ENCODE measurements at regions not wholly inside any gene's neighbourhood (a gene's known extent, or its start where the extent isn't known, plus 50 kb on each side); places are given as distances from the start of the nearest gene placed in this dataset.

DNA sequence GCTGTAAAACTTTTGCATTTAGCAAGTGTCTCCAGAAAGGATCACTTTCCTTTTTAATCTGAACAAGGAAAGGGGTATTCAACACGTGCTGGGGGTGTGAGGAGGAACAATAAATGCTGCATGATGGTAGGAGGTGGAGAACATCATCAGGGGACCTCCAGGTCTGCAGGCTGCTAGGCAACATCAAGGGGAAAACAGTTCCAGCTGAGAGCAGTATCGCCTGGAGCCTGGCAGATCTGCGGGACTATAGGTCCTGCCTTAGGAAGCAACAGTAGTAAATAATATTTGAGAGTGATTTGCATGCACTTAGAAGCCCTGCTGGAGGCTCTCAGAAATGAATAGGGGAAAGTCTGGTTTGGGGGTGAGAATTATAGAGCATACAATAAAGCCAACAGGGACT lies 175.6 kb downstream of the SUCLG1 start:
- Histone ChIP-seq H3K4me3 (no peak overlapping the region), H3K36me3 (ENCODE audit: low read depth) (no peaks in the 10 kb centered on the region), H4K20me1 (ENCODE audit: insufficient read depth) (no peaks in the 10 kb centered on the region), H3K9ac (no peak overlapping the region), H3K79me2 (ENCODE audit: insufficient read depth) (no peaks in the 10 kb centered on the region), H3K4me1 (ENCODE audit: insufficient read depth) (no peaks in the 10 kb centered on the region), H3K9me3 (ENCODE audit: low read depth) (no peaks in the 10 kb centered on the region), H3K9me2 (ENCODE audit: insufficient read depth) (no peaks in the 10 kb centered on the region), H3K27ac (no peak overlapping the region), H2AFZ (no peak overlapping the region), H3K27me3 (replicated peaks; ENCODE audit: insufficient read depth) (no peaks in the 10 kb centered on the region), H3K4me2 (ENCODE audit: unreplicated experiment) (no peak overlapping the region), H3F3A (ENCODE audit: insufficient read depth) (no peaks in the 10 kb centered on the region)
- in situ Hi-C loops (cut with MboI): no loop called here
- WGBS, 2 experiments (ENCODE audit: low coverage in 1 of 2, low lambda C conversion rate in 2 of 2, missing lambda C conversion rate in 2 of 2): 0 to 2% methylated on average over 3 of the region's 3 CpGs
- TF ChIP-seq EZH2phosphoT487 (IDR thresholded peaks at IDR 0.05; ENCODE audit: insufficient read depth, low read depth) (no peak), EZH2 (IDR thresholded peaks at IDR 0.05; ENCODE audit: insufficient read depth, poor library complexity, severe bottlenecking) (no peak)
- no peak for DNase-seq

GRCh38 chr2:84281510-84281909 lies 177.6 kb downstream of the SUCLG1 start:
- no peaks in the 10 kb centered on the region for H3K79me2 ChIP-seq (ENCODE audit: insufficient read depth)
- H3K4me1 ChIP-seq (ENCODE audit: insufficient read depth): no peaks in the 10 kb centered on the region
- H4K20me1 ChIP-seq (ENCODE audit: insufficient read depth): no peaks in the 10 kb centered on the region
- H3K9ac ChIP-seq: no peak overlapping the region
- H3K27ac ChIP-seq: no peak overlapping the region
- H3K9me3 ChIP-seq (ENCODE audit: low read depth): no peaks in the 10 kb centered on the region
- no peaks in the 10 kb centered on the region for H3K27me3 ChIP-seq (replicated peaks; ENCODE audit: insufficient read depth)
- in situ Hi-C loops (cut with MboI): no loop called here
- no peak overlapping the region for H2AFZ ChIP-seq
- no peak for TF ChIP-seq EZH2 (IDR thresholded peaks at IDR 0.05; ENCODE audit: insufficient read depth, poor library complexity, severe bottlenecking)
- no peak for TF ChIP-seq EZH2phosphoT487 (IDR thresholded peaks at IDR 0.05; ENCODE audit: insufficient read depth, low read depth)
- WGBS, 2 experiments (ENCODE audit: low coverage in 1 of 2, low lambda C conversion rate in 2 of 2, missing lambda C conversion rate in 2 of 2): 43 to 52% methylated on average over 3 of the region's 3 CpGs
- H3K4me3 ChIP-seq: no peak overlapping the region
- no peaks in the 10 kb centered on the region for H3K36me3 ChIP-seq (ENCODE audit: low read depth)
- H3K4me2 ChIP-seq (ENCODE audit: unreplicated experiment): no peak overlapping the region
- no peaks in the 10 kb centered on the region for H3K9me2 ChIP-seq (ENCODE audit: insufficient read depth)
- DNase-seq: no peak
- H3F3A ChIP-seq (ENCODE audit: insufficient read depth): no peaks in the 10 kb centered on the region

DNA sequence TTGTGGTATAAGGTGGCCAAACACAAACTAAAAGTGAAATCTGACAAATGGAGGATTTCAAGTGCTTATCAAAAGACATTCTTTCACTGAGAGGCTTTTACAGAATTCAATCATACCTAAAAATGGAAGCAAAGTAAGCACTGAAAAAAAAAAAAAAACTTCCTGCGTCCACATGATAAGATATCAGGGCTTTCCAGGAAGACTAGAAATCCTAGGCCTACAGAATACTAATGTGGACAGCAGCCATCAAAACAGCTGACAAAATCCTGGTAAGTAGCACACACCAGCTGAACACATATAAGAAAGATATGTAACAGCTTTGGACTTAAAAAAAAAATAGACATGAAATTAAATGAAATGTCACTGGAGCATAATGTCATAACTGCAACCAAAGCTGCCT lies 178.2 kb downstream of the SUCLG1 start:
- Histone ChIP-seq H3K9ac (no peak overlapping the region), H3K4me2 (ENCODE audit: unreplicated experiment) (no peak overlapping the region), H3K4me3 (no peak overlapping the region), H3K27ac (no peak overlapping the region), H3K9me2 (ENCODE audit: insufficient read depth) (no peaks in the 10 kb centered on the region), H3K36me3 (ENCODE audit: low read depth) (no peaks in the 10 kb centered on the region), H4K20me1 (ENCODE audit: insufficient read depth) (no peaks in the 10 kb centered on the region), H3F3A (ENCODE audit: insufficient read depth) (no peaks in the 10 kb centered on the region), H2AFZ (no peak overlapping the region), H3K4me1 (ENCODE audit: insufficient read depth) (no peaks in the 10 kb centered on the region), H3K9me3 (ENCODE audit: low read depth) (no peaks in the 10 kb centered on the region), H3K79me2 (ENCODE audit: insufficient read depth) (no peaks in the 10 kb centered on the region), H3K27me3 (replicated peaks; ENCODE audit: insufficient read depth) (no peaks in the 10 kb centered on the region)
- no peak for DNase-seq
- in situ Hi-C loops (cut with MboI): no loop called here
- WGBS, 2 experiments (ENCODE audit: low coverage in 1 of 2, low lambda C conversion rate in 2 of 2, missing lambda C conversion rate in 2 of 2): 21 to 30% methylated on average over 1 of the region's 1 CpG
- TF ChIP-seq EZH2 (IDR thresholded peaks at IDR 0.05; ENCODE audit: insufficient read depth, poor library complexity, severe bottlenecking) (no peak), EZH2phosphoT487 (IDR thresholded peaks at IDR 0.05; ENCODE audit: insufficient read depth, low read depth) (no peak)

- H3K9me2 ChIP-seq (ENCODE audit: insufficient read depth): no peaks in the 10 kb centered on the region
- H3K4me1 ChIP-seq (ENCODE audit: insufficient read depth): no peaks in the 10 kb centered on the region
- H3K9ac ChIP-seq: no peak overlapping the region
- no peak overlapping the region for H3K27ac ChIP-seq
- H2AFZ ChIP-seq: no peak overlapping the region
- no peak for DNase-seq
- TF ChIP-seq EZH2 (IDR thresholded peaks at IDR 0.05; ENCODE audit: insufficient read depth, poor library complexity, severe bottlenecking) (no peak), EZH2phosphoT487 (IDR thresholded peaks at IDR 0.05; ENCODE audit: insufficient read depth, low read depth) (no peak)
- no peaks in the 10 kb centered on the region for H3K36me3 ChIP-seq (ENCODE audit: low read depth)
- no peaks in the 10 kb centered on the region for H3F3A ChIP-seq (ENCODE audit: insufficient read depth)
- H3K4me3 ChIP-seq: no peak overlapping the region
- H3K9me3 ChIP-seq (ENCODE audit: low read depth): no peaks in the 10 kb centered on the region
- no peaks in the 10 kb centered on the region for H3K27me3 ChIP-seq (replicated peaks; ENCODE audit: insufficient read depth)
- in situ Hi-C loops (cut with MboI): no loop called here
- no peaks in the 10 kb centered on the region for H4K20me1 ChIP-seq (ENCODE audit: insufficient read depth)
- H3K4me2 ChIP-seq (ENCODE audit: unreplicated experiment): no peak overlapping the region
- WGBS, 2 experiments (ENCODE audit: low coverage in 1 of 2, low lambda C conversion rate in 2 of 2, missing lambda C conversion rate in 2 of 2): 13 to 16% methylated on average over 2 of the region's 2 CpGs
- no peaks in the 10 kb centered on the region for H3K79me2 ChIP-seq (ENCODE audit: insufficient read depth)
Measured at GRCh38 chr2:84278386-84278785, 180.7 kb downstream of the SUCLG1 start.

DNA sequence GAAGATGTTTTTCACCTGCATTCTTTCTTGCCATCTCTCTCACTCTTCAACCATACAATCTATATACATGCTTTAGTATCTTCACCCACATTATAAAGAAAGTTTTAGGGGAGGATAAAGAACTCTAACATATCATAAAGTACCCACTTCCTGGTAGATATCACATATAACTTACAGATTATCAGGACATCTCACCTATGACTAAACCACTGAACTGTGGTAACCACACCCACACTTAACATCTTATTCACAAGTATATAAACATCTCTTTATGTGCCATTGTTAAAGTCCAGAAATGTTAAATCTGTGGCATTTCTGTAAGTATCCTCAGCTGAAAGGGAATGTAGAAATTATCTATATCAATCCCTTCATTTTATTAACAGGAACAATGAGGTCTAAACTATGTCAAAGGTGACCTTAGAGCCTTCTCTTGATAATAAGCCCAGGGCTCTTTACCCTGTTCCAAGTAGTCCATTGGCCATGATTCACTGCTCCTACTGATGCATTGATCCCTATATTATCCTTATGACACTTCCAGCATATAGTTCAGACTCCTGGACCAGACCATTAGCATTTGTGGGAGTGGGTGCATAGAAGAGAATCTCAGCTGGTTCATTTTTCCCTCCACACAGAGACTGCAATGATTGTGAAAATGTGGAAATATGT lies 182.4 kb downstream of the SUCLG1 start:
- H3K4me1 ChIP-seq (ENCODE audit: insufficient read depth): no peaks in the 10 kb centered on the region
- DNase-seq: no peak
- no peak for TF ChIP-seq EZH2phosphoT487 (IDR thresholded peaks at IDR 0.05; ENCODE audit: insufficient read depth, low read depth)
- no peak for TF ChIP-seq EZH2 (IDR thresholded peaks at IDR 0.05; ENCODE audit: insufficient read depth, poor library complexity, severe bottlenecking)
- H3K27ac ChIP-seq: no peak overlapping the region
- in situ Hi-C loops (cut with MboI): no loop called here
- H3K9me3 ChIP-seq (ENCODE audit: low read depth): no peaks in the 10 kb centered on the region
- no peaks in the 10 kb centered on the region for H3K9me2 ChIP-seq (ENCODE audit: insufficient read depth)
- no peaks in the 10 kb centered on the region for H3F3A ChIP-seq (ENCODE audit: insufficient read depth)
- no peak overlapping the region for H3K4me2 ChIP-seq (ENCODE audit: unreplicated experiment)
- H3K9ac ChIP-seq: no peak overlapping the region
- H4K20me1 ChIP-seq (ENCODE audit: insufficient read depth): no peaks in the 10 kb centered on the region
- no peaks in the 10 kb centered on the region for H3K79me2 ChIP-seq (ENCODE audit: insufficient read depth)
- no peak overlapping the region for H3K4me3 ChIP-seq
- H2AFZ ChIP-seq: no peak overlapping the region
- no peaks in the 10 kb centered on the region for H3K27me3 ChIP-seq (replicated peaks; ENCODE audit: insufficient read depth)
- H3K36me3 ChIP-seq (ENCODE audit: low read depth): no peaks in the 10 kb centered on the region

All from GM23248 (cell line).